OCI-LY3 (cell line): ENCODE measurements at regions not wholly inside any gene's neighbourhood (a gene's known extent, or its start where the extent isn't known, plus 50 kb on each side); places are given as distances from the start of the nearest gene placed in this dataset.

Experiments used
- H2AFZ ChIP-seq: fragments of 200-600, 300-600 bp; shearing (Covaris generic); 2 replicates; pipeline ENCODE4 v1.6.0; 2014; ENCODE audit warnings: antibody characterized with exemption, low read depth, low read length
- H3K27ac ChIP-seq: fragments of 200-600, 300-600 bp; sonication (generic); 2 replicates; pipeline ENCODE4 v1.5.1; 2014; ENCODE audit warnings: mild to moderate bottlenecking, low read length, moderate library complexity, mixed read lengths
- H3K27me3 ChIP-seq: fragments of 200-600, 300-600 bp; sonication (generic); 2 replicates; pipeline ENCODE4 v1.6.1; 2014; ENCODE audit warnings: low read depth, low read length, mixed read lengths
- H3K36me3 ChIP-seq: fragments of 200-600, 300-600 bp; sonication (generic); replicated peaks from 2 replicates; pipeline ENCODE3; 2014; ENCODE audit warnings: low read depth, low read length, mixed read lengths
- H3K4me1 ChIP-seq: fragments of 300-600, 200-600 bp; sonication (generic); 2 replicates; pipeline ENCODE4 v1.6.1; 2014; ENCODE audit warnings: low read length, mixed read lengths
- H3K4me2 ChIP-seq: fragments of 200-600, 300-600 bp; sonication (generic); 2 replicates; pipeline ENCODE4 v1.6.1; 2014; ENCODE audit warnings: low read length, mixed read lengths
- H3K4me3 ChIP-seq: fragments of 300-600, 200-600 bp; sonication (generic); 2 replicates; pipeline ENCODE4 v1.5.1; 2014; ENCODE audit warnings: antibody characterized with exemption, mild to moderate bottlenecking, low read length, moderate library complexity
- H3K79me2 ChIP-seq: fragments of 300-600, 200-600 bp; shearing (Covaris generic); 2 replicates; pipeline ENCODE4 v1.6.1; 2014; ENCODE audit warnings: mild to moderate bottlenecking, low read length, mixed read lengths
- H3K9ac ChIP-seq: fragments of 300-600, 200-600 bp; shearing (Covaris generic); 2 replicates; pipeline ENCODE4 v1.6.0; 2014; ENCODE audit warnings: mild to moderate bottlenecking, low read length, moderate library complexity
- H3K9me3 ChIP-seq: fragments of 200-600, 300-600 bp; shearing (Covaris generic); 2 replicates; pipeline ENCODE4 v1.6.1; 2014; ENCODE audit warnings: low read length, mixed read lengths; ENCODE audit not compliant: insufficient read depth
- H4K20me1 ChIP-seq: fragments of 200-600, 300-600 bp; sonication (generic); 2 replicates; pipeline ENCODE4 v1.6.1; 2016; ENCODE audit warnings: low read length, mixed read lengths; ENCODE audit not compliant: insufficient read depth
- EZH2phosphoT487 ChIP-seq: fragments of 200-600 bp; shearing (Covaris generic); IDR thresholded peaks from 2 replicates; pipeline ENCODE4 v1.6.1; 2018; ENCODE audit warnings: antibody characterized with exemption, mixed run types, low read depth
- TF ChIP-seq, protein P1 (sequence below): fragments of 200-600, 300-600 bp; sonication (generic); IDR thresholded peaks from 2 replicates; pipeline ENCODE4 v1.5.1; 2014; ENCODE audit warnings: antibody characterized with exemption, low read length, low read depth

DNA sequence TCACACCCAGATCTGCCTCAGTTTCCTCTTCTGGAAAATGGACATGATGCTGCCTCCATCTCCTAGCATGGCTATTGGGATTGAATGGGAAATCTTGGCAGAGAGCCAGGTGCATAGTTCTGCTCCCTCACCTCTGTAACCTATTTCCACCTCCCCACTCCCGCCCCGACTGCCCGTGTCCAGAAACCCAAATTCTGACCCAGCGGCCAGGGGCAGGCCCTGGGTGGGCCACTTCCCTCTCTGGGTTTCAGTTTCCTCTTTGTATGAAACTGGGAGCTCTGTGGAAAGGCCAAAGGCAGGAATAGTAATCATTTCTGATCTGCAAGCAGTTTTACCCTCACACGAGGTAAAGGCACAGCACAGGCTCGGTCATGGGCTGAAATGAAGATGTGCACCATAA, 74.1 kb upstream of the DUSP5 start:
- H3K27ac ChIP-seq = peak overlapping the region; percentile 79
- H4K20me1 ChIP-seq = no peaks in the 10 kb centered on the region
- TF ChIP-seq EZH2phosphoT487 = no peak
- TF ChIP-seq, protein P1, sequence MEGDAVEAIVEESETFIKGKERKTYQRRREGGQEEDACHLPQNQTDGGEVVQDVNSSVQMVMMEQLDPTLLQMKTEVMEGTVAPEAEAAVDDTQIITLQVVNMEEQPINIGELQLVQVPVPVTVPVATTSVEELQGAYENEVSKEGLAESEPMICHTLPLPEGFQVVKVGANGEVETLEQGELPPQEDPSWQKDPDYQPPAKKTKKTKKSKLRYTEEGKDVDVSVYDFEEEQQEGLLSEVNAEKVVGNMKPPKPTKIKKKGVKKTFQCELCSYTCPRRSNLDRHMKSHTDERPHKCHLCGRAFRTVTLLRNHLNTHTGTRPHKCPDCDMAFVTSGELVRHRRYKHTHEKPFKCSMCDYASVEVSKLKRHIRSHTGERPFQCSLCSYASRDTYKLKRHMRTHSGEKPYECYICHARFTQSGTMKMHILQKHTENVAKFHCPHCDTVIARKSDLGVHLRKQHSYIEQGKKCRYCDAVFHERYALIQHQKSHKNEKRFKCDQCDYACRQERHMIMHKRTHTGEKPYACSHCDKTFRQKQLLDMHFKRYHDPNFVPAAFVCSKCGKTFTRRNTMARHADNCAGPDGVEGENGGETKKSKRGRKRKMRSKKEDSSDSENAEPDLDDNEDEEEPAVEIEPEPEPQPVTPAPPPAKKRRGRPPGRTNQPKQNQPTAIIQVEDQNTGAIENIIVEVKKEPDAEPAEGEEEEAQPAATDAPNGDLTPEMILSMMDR = no peak
- H3K9me3 ChIP-seq = no peaks in the 10 kb centered on the region
- peak overlapping the region; percentile 42; the same call in 1 of the 2 replicates for H3K9ac ChIP-seq
- no peaks in the 10 kb centered on the region for H3K27me3 ChIP-seq
- H2AFZ ChIP-seq = no peak overlapping the region
- H3K4me1 ChIP-seq = peaks cover 76% of the 10 kb centered on the region
- H3K79me2 ChIP-seq = no peaks in the 10 kb centered on the region
- peak overlapping the region; percentile 61 for H3K4me2 ChIP-seq
- no peaks in the 10 kb centered on the region for H3K36me3 ChIP-seq
- peak overlapping the region; percentile 13; the same call in 1 of the 2 replicates for H3K4me3 ChIP-seq

DNA sequence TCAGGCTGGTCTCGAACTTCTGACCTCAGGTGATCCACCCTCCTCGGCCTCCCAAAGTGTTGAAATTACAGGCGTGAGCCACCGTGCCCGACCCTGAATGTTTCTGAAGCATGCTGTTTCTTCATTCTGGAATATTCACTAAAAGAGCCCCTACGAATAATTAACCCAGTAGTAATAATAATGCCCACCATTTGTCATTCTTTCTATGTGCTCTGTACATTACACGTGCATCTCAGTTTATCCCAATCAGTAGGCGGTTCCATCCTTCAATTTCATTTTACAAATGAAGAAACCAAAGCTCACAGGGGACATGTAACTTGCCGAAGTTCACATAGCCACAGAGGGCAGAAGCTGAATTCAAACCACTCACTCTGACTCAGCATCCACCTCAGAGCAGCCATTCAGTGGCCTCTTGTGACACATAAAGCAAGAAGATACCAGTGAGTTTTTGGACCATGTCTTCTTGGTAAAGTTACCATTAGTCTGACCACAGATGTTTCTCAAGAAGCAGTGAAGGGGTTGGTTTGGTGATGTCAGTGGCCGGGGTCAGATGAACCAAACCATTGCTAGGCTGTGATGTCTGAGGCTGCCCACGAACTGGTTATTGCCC, 71.9 kb upstream of the DUSP5 start:
- no peak overlapping the region for H3K4me2 ChIP-seq
- H3K27ac ChIP-seq = no peak overlapping the region
- H3K4me1 ChIP-seq = peaks cover 72% of the 10 kb centered on the region

DNA sequence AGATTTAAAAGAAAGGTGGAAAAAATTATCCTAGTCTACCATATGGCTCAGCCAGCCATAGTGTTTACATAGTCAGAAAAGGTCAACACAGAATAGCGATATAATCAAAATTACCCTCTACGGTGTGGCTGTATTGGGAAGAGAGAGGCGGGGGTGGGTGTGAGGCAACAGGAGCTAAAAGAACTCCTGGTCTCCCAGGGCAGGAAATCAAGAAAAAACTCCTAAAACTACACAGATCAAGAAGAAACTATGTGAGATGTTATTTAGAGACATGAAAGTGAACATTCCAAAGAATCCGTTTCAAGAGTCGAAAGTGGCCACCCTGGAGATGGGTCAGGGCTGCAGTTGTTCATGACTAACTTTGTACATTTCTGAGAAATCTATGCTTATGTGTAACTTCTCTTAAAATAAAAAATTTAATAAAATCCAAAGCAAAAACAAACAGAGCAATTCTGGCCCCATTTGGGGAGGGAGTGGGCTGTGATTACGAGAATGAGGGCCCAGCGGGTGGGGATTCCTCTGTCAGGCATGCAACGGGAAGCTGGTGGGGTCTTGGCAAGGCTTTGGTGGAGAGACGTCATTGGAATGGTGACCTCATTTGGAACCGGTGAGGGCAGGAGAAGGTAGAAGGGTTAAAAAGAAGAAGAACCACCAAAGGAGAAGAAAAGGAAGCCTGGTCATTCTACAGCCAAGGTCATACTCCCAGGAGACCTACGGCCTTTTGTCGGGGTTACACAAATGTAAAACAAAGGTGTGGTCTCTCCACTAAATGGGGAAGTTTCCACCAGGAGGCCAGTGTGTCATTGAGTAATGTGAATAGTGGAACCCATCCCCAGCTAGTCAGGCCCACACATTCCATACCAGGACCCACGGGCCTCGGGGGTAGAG, 71.2 kb upstream of the DUSP5 start:
- Histone ChIP-seq H3K79me2 (no peaks in the 10 kb centered on the region), H4K20me1 (no peaks in the 10 kb centered on the region), H3K36me3 (no peaks in the 10 kb centered on the region), H3K4me2 (no peak overlapping the region), H3K9ac (no peak overlapping the region), H3K9me3 (no peaks in the 10 kb centered on the region), H3K27ac (no peak overlapping the region), H3K4me3 (no peak overlapping the region), H3K27me3 (no peaks in the 10 kb centered on the region), H3K4me1 (peaks cover 64% of the 10 kb centered on the region), H2AFZ (no peak overlapping the region)
- no peak for TF ChIP-seq EZH2phosphoT487
- TF ChIP-seq, protein P1 = no peak

More for the DNA sequence above, 71.9 kb upstream of the DUSP5 start:
- H3K27me3 ChIP-seq = no peaks in the 10 kb centered on the region
- H3K4me3 ChIP-seq = no peak overlapping the region
- H3K9ac ChIP-seq = no peak overlapping the region
- H3K36me3 ChIP-seq = no peaks in the 10 kb centered on the region
- no peak for TF ChIP-seq EZH2phosphoT487
- TF ChIP-seq, protein P1 = no peak
- H2AFZ ChIP-seq = no peak overlapping the region
- H3K9me3 ChIP-seq = no peaks in the 10 kb centered on the region
- H3K79me2 ChIP-seq = no peaks in the 10 kb centered on the region
- H4K20me1 ChIP-seq = no peaks in the 10 kb centered on the region

DNA sequence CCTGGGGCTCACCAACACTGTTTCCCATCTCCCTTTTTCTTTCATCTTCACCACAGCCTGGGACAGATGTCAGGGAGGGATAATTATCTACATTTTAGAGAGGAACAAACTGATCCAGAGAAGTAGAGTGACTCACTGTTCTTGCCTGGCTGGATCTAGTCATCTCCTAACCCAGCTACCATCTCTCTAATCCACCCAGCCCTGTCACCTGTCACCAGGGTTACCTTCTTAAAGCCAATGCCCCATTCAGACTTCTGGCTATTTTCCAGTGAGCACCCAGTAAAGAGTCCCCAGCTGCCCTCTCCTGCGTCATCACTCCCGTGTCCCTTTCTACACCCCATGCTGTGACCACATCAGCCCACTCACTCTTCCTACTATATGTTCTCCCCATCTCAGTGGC, 68.4 kb upstream of the DUSP5 start:
- Histone ChIP-seq H3K79me2 (no peaks in the 10 kb centered on the region), H3K36me3 (no peaks in the 10 kb centered on the region), H3K4me1 (peaks cover 36% of the 10 kb centered on the region), H2AFZ (no peak overlapping the region), H3K4me2 (peak overlapping the region; percentile 36; the same call in 1 of the 2 replicates), H3K27ac (no peak overlapping the region), H3K27me3 (no peaks in the 10 kb centered on the region), H3K4me3 (no peak overlapping the region), H4K20me1 (no peaks in the 10 kb centered on the region), H3K9ac (no peak overlapping the region), H3K9me3 (no peaks in the 10 kb centered on the region)
- TF ChIP-seq, protein P1 = no peak
- TF ChIP-seq EZH2phosphoT487 = no peak
